CD4-positive, alpha-beta T cell (primary cell): ENCODE measurements at regions not wholly inside any gene's neighbourhood (a gene's known extent, or its start where the extent isn't known, plus 50 kb on each side); places are given as distances from the start of the nearest gene placed in this dataset.

Source experiments
- ATAC-seq: fragments of 200-7000 bp; cut with Tn5 transposase; one replicate; pipeline ENCODE4 v1.10.0; 2022; ENCODE audit warnings: mild to moderate bottlenecking; ENCODE audit not compliant: poor library complexity
- CTCF ChIA-PET: fragments of 350-600 bp; sonication (Branson Sonifier 250); formaldehyde crosslinking; loops from one replicate; lab custom pipeline; 2021; ENCODE audit warnings: antibody characterized with exemption, inconsistent platforms; lab: Charles Lee
- POLR2A ChIA-PET: fragments of 350-600 bp; sonication (Branson Sonifier 250); formaldehyde crosslinking; loops from one replicate; lab custom pipeline; 2021; ENCODE audit warnings: antibody characterized with exemption, inconsistent platforms; lab: Charles Lee
- DNase-seq, 14 experiments: peaks; one replicate each; pipeline ENCODE4 v3.0.0-alpha.2; 2013 to 2020; ENCODE audit warnings: mixed read lengths in 2 of 14
- H3K27ac ChIP-seq, 2 donors: one replicate each; pipeline versions ENCODE4 v1.5.1 to v1.7.0; 2013; ENCODE audit warnings: low read length in 2 of 2, low read depth in 1 of 2, mild to moderate bottlenecking in 1 of 2
- H3K27me3 ChIP-seq, 2 experiments: 1 replicate in 1 of 2; 2 replicates in 1 of 2; pipeline versions ENCODE4 v1.6.1 to v1.7.0; 2013; ENCODE audit warnings: low read length in 2 of 2, control low read depth in 1 of 2, mild to moderate bottlenecking in 1 of 2, moderate library complexity in 1 of 2; ENCODE audit not compliant: insufficient read depth in 2 of 2, control insufficient read depth in 1 of 2
- H3K36me3 ChIP-seq: one replicate; pipeline ENCODE4 v1.6.1; 2013; ENCODE audit warnings: low read length, control low read depth; ENCODE audit not compliant: insufficient read depth
- H3K4me1 ChIP-seq: one replicate; pipeline ENCODE4 v1.6.1; 2013; ENCODE audit warnings: low read length, control low read depth; ENCODE audit not compliant: insufficient read depth
- H3K4me3 ChIP-seq: one replicate; pipeline ENCODE4 v1.5.1; 2013; ENCODE audit warnings: mild to moderate bottlenecking, low read length, moderate library complexity
- H3K9me3 ChIP-seq, 2 experiments: 1 replicate in 1 of 2; 2 replicates in 1 of 2; pipeline versions ENCODE4 v1.6.1 to v1.7.0; 2013; ENCODE audit warnings: low read length in 2 of 2, mild to moderate bottlenecking in 2 of 2, control low read depth in 1 of 2, moderate library complexity in 1 of 2; ENCODE audit not compliant: control insufficient read depth in 1 of 2, insufficient read depth in 1 of 2
- H3K27ac Mint-ChIP-seq: one replicate; pipeline ENCODE4 v1.8.0; 2020; ENCODE audit warnings: mixed read lengths
- H3K27me3 Mint-ChIP-seq: one replicate; pipeline ENCODE4 v1.8.0; 2021; ENCODE audit warnings: mixed read lengths
- H3K36me3 Mint-ChIP-seq: one replicate; pipeline ENCODE4 v1.8.0; 2021; ENCODE audit warnings: low read depth, mixed read lengths
- H3K4me1 Mint-ChIP-seq: one replicate; pipeline ENCODE4 v1.8.0; 2021; ENCODE audit warnings: low read depth, mixed read lengths
- H3K4me3 Mint-ChIP-seq: one replicate; pipeline ENCODE4 v1.8.0; 2020; ENCODE audit warnings: mild to moderate bottlenecking, mixed read lengths
- H3K9me3 Mint-ChIP-seq: one replicate; pipeline ENCODE4 v1.8.0; 2020; ENCODE audit warnings: mixed read lengths
- CTCF ChIP-seq: fragments of 200-600 bp; IDR thresholded peaks from one replicate; pipeline ENCODE4 v1.8.0; 2022; ENCODE audit warnings: antibody characterized with exemption, mild to moderate bottlenecking
- intact Hi-C, 2 experiments: fragments of 100-400 bp; cut with DNase I in 1 of 2; cut with micrococcal nuclease in 1 of 2; formaldehyde crosslinking; loops; one replicate each; pipeline versions ENCODE4 v1.15.1 to v1.9.0; 2023 to 2025; cut with DNase I, micrococcal nuclease

- Mint-ChIP-seq H3K9me3 (no peaks in the 10 kb centered on the region), H3K27me3 (no peaks in the 10 kb centered on the region), H3K4me1 (no peaks in the 10 kb centered on the region), H3K36me3 (no peaks in the 10 kb centered on the region), H3K27ac (no peak overlapping the region), H3K4me3 (no peak overlapping the region)
- ATAC-seq = no peak
- DNase-seq = no peak
- Histone ChIP-seq H3K27me3 (no peaks in the 10 kb centered on the region), H3K9me3 (peaks cover 0 to 6% of the 10 kb centered on the region in 2 experiments), H3K36me3 (no peaks in the 10 kb centered on the region), H3K4me1 (no peaks in the 10 kb centered on the region), H3K4me3 (no peak overlapping the region), H3K27ac (no peak overlapping the region)
- ChIA-PET POLR2A (no interaction called here), CTCF (no interaction called here)
- no peak for TF ChIP-seq CTCF
- intact Hi-C loops = no loop called here
These were observed 1077.3 kb upstream of the TMEFF2 start for GRCh38 chr2:193272011-193272410.

GRCh38 chr2:193270816-193271215, 1076.1 kb upstream of the TMEFF2 start:
- Histone ChIP-seq H3K4me1 (no peaks in the 10 kb centered on the region), H3K27ac (no peak overlapping the region), H3K36me3 (no peaks in the 10 kb centered on the region), H3K4me3 (no peak overlapping the region), H3K27me3 (no peaks in the 10 kb centered on the region), H3K9me3 (no peaks in the 10 kb centered on the region)
- H3K27ac Mint-ChIP-seq = no peak overlapping the region
- CTCF ChIA-PET = no interaction called here
- DNase-seq (no peak), ATAC-seq (no peak)
- H3K27me3 Mint-ChIP-seq = no peaks in the 10 kb centered on the region
- H3K4me3 Mint-ChIP-seq = no peak overlapping the region
- POLR2A ChIA-PET = no interaction called here
- no peaks in the 10 kb centered on the region for H3K9me3 Mint-ChIP-seq
- TF ChIP-seq CTCF = no peak
- no peaks in the 10 kb centered on the region for H3K4me1 Mint-ChIP-seq
- intact Hi-C loops = no loop called here
- H3K36me3 Mint-ChIP-seq = no peaks in the 10 kb centered on the region

- no peaks in the 10 kb centered on the region for H3K4me1 Mint-ChIP-seq
- no peaks in the 10 kb centered on the region for H3K9me3 ChIP-seq
- no peak overlapping the region for H3K27ac Mint-ChIP-seq
- H3K4me3 Mint-ChIP-seq = no peak overlapping the region
- H3K27me3 Mint-ChIP-seq = no peaks in the 10 kb centered on the region
- no peak overlapping the region for H3K27ac ChIP-seq
- H3K4me1 ChIP-seq = no peaks in the 10 kb centered on the region
- no peak for ATAC-seq
- no peak overlapping the region for H3K4me3 ChIP-seq
- no peak for DNase-seq
- intact Hi-C loops = no loop called here
- H3K36me3 ChIP-seq = no peaks in the 10 kb centered on the region
- no peaks in the 10 kb centered on the region for H3K27me3 ChIP-seq
- H3K36me3 Mint-ChIP-seq = no peaks in the 10 kb centered on the region
- no peaks in the 10 kb centered on the region for H3K9me3 Mint-ChIP-seq
- TF ChIP-seq CTCF = no peak
- CTCF ChIA-PET = no interaction called here
- POLR2A ChIA-PET = no interaction called here
These were observed 1072.8 kb upstream of the TMEFF2 start for GRCh38 chr2:193267496-193268002.
